Fibroblast of skin of right biceps (primary cell): ENCODE measurements at regions not wholly inside any gene's neighbourhood (a gene's known extent, or its start where the extent isn't known, plus 50 kb on each side); places are given as distances from the start of the nearest gene placed in this dataset.
"Not testable (repeated sequence)": the region's sequence is repeated elsewhere in the genome, so short reads cannot be mapped to it uniquely, and the experiment has no call there.

Experiments
- DNase-seq: peaks from one replicate; pipeline ENCODE4 v3.0.0-alpha.2; 2013

- DNase-seq, result no peak
These were observed 87.5 kb upstream of the TOP1 start for GRCh38 chr20:40941133-40941610.

- no peak for DNase-seq
These were observed 86.6 kb upstream of the TOP1 start for GRCh38 chr20:40942006-40942405.

GRCh38 chr20:40942775-40943174 lies 85.8 kb upstream of the TOP1 start:
- no peak for DNase-seq

GRCh38 chr20:40943591-40943990 lies 85.0 kb upstream of the TOP1 start:
- no peak for DNase-seq

- no peak for DNase-seq
These were observed 83.4 kb upstream of the TOP1 start for GRCh38 chr20:40945189-40945588.

- peak; percentile 65 for DNase-seq
These were observed 82.7 kb upstream of the TOP1 start for GRCh38 chr20:40945754-40946450.

GRCh38 chr20:40946451-40946850 lies 82.2 kb upstream of the TOP1 start:
- DNase-seq, result no peak

GRCh38 chr20:40948465-40949267 lies 80.0 kb upstream of the TOP1 start:
- DNase-seq, result peak; percentile 92

- DNase-seq, result no peak
These were observed 79.3 kb upstream of the TOP1 start for GRCh38 chr20:40949346-40949745.

- no peak for DNase-seq
These were observed 76.5 kb upstream of the TOP1 start for GRCh38 chr20:40952136-40952535.

GRCh38 chr20:40953416-40953815 lies 75.2 kb upstream of the TOP1 start:
- no peak for DNase-seq

- peak; percentile 68 for DNase-seq
These were observed 74.8 kb upstream of the TOP1 start for GRCh38 chr20:40953856-40954255.

GRCh38 chr20:40954521-40955165 lies 74.0 kb upstream of the TOP1 start:
- no peak for DNase-seq

- DNase-seq, result no peak
These were observed 73.3 kb upstream of the TOP1 start for GRCh38 chr20:40955326-40955725.

- DNase-seq, result not testable (repeated sequence)
These were observed 72.8 kb upstream of the TOP1 start for GRCh38 chr20:40955826-40956225.

- no peak for DNase-seq
These were observed 71.9 kb upstream of the TOP1 start for GRCh38 chr20:40956542-40957264.

GRCh38 chr20:40957265-40957760 lies 71.3 kb upstream of the TOP1 start:
- DNase-seq, result no peak

GRCh38 chr20:40958598-40958997 lies 70.0 kb upstream of the TOP1 start:
- DNase-seq, result no peak

- no peak for DNase-seq
These were observed 69.1 kb upstream of the TOP1 start for GRCh38 chr20:40959325-40960092.

- DNase-seq, result no peak
These were observed 68.5 kb upstream of the TOP1 start for GRCh38 chr20:40960101-40960500.

GRCh38 chr20:40960521-40960956 lies 68.1 kb upstream of the TOP1 start:
- no peak for DNase-seq

- no peak for DNase-seq
These were observed 67.4 kb upstream of the TOP1 start for GRCh38 chr20:40961176-40961575.
